ENCODE measurements at regions not wholly inside any gene's neighbourhood (a gene's known extent, or its start where the extent isn't known, plus 50 kb on each side); places are given as distances from the start of the nearest gene placed in this dataset.
"Not testable (repeated sequence)": the region's sequence is repeated elsewhere in the genome, so short reads cannot be mapped to it uniquely, and the experiment has no call there.

DNA sequence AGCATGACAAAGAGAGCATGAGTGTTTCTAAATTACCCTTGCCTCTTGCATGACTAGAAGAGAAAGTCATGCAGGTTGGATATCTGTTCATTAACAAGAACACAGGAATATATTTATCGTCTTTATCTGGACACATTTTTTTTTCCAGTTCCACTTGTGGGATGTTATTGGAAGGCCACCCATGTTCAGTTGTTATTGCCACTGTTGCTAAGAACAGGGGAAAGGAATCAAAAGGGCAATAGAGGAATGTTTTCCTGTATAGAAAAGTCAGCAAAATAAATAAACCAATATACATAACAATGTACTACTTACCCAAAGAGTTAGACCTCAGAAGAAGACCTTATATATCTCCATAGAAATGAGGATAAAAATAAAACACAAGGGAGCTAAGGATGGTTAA lies 270.1 kb downstream of the QDPR start:
- DNase-seq (ENCODE audit: low read depth, low spot score) = no peak

GRCh38 chr4:17238633-17239032 lies 273.3 kb downstream of the QDPR start:
- no peak for DNase-seq (ENCODE audit: low read depth, low spot score)

- DNase-seq (ENCODE audit: low read depth, low spot score) = no peak
These were observed 275.2 kb downstream of the QDPR start for GRCh38 chr4:17236686-17237085.

DNA sequence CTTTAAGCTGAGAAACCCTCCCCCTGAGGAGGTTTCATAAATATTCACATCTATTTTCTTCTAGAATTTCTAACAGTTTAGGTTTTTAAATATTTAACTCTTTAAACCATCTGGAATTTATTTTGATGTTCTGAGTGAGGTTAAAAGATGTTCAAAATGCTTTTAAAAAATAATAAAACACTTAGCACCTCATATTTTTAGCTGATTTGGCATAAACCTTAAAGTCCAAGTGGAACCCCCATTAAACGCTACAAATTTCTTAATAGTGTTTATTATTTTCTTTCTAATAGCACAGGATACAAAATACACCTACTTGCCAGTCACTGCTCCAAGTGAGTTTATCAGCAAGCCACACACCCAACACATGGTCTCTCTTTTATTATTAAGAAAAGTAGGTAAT lies 277.2 kb downstream of the QDPR start:
- no peak for DNase-seq (ENCODE audit: low read depth, low spot score)

DNA sequence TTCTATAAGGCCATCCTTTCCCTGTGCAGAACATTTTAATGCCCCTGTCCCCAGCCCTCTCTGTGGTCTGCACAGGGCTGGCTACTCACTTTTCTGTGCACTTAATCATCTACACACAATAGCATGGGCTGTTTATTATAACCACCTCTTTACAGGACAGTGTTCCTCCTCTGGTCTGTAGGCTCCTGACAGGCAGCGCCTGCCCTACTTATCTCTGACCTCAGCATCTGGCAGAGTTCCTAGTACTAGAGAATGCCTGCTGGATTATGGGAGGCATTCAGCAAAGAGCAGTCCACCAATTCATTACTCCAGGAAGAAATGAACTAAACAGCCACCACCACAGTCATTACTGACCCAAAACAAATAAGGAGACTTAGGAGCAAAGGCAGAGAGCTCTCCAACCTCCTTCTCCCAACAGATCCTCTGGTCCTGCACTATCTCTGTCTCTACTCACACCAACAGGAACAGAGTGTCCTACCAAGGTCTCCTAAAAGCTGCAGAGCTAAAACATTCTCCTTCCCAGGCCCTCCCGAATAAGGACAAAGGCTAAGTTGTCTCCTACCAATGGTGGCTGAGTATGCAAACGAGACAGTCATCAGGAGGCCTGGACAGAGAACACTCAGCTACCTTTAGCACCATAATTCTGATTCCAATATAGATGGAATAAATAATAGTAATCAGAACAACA lies 279.2 kb downstream of the QDPR start:
- DNase-seq (ENCODE audit: low read depth, low spot score) = no peak

DNA sequence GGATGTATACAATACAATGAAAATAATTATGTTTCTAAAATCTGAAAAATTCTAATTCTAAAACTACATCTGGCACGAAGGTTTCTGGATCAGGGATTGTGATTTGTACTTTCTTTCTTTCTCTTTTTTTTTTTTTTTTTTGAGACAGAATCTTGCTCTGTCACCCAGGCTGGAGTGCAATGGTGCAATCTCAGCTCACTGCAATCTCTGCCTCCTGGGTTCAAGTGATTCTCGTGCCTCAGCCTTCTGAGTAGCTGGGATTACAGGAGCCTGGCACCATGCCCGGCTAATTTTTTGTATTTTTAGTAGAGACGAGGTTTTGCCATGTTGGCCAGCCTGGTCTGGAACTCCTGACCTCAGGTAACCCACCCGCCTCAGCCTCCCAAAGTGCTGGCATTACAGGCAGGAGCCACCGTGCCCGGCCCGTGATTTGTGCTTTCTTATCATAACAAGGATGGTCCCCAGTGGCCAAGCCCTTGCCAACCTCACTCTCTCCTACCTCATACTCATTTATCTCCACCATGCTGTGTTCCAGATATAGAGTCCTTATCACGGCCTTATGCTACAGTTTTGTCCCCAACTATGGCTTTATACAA lies 279.9 kb downstream of the QDPR start:
- DNase-seq (ENCODE audit: low read depth, low spot score) = not testable (repeated sequence)

DNA sequence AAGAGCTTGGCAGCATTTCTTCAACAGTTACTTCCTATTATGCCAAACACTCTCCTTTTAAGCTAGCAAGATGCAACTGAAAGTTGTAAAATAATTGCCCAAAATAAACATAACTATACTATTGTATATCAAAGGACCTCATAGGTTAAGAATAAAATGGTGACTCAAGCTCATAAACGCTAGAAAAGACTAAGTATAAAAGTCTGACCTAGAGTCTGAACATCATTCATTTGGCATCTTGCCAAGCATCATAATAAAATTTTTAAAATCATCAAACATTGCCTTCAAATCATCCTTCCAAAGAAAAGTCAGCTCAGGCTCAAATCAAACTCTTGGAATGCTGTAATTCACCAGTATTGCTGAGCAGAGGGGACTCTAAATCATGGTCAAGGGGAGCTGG lies 281.2 kb downstream of the QDPR start:
- no peak for DNase-seq (ENCODE audit: low read depth, low spot score)

- no peak for DNase-seq (ENCODE audit: low read depth, low spot score)
These were observed 291.1 kb downstream of the QDPR start for GRCh38 chr4:17220816-17221215.

DNA sequence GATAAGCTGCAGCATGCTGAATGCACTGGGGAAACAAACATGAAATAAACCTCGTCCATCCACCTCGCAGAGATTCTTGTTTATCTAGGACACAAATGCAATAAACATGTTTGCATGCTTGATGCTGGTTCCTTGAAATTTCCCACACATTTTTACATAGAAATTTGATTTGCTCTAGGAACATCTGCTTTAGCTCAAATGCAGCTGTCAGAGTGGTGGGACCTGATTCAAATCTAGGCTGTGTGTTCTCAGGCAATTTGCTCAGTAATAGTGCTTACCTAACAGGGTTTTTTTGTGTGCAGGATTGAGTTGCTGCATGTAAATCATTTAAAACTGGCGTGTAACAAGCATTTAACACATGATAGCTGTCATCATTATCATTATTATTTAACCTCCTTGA lies 293.1 kb downstream of the QDPR start:
- no peak for DNase-seq (ENCODE audit: low read depth, low spot score)

- DNase-seq (ENCODE audit: low read depth, low spot score) = no peak
These were observed 304.8 kb downstream of the QDPR start for GRCh38 chr4:17206829-17207801.

GRCh38 chr4:17204908-17205307 lies 306.5 kb upstream of the LDB2 start:
- no peak for DNase-seq (ENCODE audit: low read depth, low spot score)

DNA sequence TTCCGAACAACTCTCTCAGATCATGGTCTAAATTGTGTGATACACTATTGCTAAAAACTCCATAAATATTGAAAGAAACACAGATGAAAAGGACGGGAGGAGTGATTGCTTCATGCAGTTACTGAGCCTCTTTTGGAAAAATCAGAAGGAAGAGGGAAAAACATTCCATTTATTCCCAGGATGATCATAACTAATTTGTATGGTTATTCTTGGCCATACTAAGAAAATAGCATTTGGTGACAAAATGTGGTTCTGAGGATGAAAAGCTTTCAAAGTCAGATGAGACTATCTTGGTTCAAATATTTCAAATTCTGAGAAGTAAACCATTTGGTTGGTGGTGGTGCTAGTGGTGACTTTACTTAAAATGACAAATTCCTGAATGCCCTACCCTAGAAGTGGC lies 305.4 kb upstream of the LDB2 start:
- no peak for DNase-seq (ENCODE audit: low read depth, low spot score)

DNA sequence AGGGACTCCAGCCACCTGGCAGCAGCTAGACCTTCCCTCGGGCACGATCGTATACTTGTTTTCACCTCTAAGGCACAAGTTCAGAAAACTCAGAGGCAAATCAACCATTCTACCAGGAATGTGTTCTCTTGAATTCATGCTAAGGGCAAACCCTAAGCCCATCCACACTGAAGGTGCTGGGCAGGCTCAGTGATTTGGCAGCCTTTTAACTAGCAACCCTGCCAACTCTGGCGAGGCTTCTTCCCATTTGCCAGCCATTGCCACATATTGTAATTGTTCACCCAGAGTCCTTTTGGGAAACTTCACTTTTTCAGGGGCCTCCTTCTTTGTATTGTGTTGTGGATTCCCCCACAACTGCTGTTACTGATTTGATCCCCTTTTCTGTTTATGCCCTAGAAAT lies 298.6 kb upstream of the LDB2 start:
- no peak for DNase-seq (ENCODE audit: low read depth, low spot score)

DNA sequence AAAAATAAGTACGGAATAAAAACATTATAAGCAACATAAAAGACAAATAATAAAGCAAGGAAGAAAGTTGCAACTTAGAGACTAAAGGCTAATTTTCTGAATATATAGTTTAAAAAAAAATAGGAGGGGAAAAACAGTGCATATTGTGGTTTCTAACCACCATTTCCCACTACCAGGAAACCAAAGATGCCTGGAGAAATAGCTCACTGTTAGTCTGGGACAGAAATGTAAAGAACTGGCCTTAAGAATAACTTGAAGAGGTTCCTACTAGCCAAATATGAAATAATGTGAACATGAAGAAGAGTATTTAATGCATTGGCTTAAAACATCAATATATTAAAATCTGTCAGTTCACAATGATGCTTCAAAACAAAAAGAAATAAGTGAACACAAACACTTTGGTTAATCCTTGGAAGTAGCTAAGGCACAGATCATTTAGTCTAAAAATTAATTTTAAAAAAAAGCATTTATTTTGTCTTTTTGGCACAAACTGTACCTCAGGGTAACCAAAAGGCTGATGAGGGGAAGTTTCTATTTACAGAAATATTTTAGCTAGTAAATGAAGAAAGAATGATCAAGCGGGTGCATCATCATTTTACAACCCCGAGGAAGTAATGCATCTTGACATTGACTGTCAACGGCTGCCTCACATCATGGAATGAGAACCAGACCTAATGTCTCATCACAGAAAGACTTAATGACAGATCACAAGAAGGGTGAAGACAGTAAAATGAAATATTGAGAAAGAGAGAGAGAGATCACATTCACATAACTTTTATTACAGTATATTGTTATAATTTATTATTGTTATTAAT lies 297.2 kb upstream of the LDB2 start:
- no peak for DNase-seq (ENCODE audit: low read depth, low spot score)

- no peak for DNase-seq (ENCODE audit: low read depth, low spot score)
These were observed 296.1 kb upstream of the LDB2 start for GRCh38 chr4:17194586-17194985.

DNA sequence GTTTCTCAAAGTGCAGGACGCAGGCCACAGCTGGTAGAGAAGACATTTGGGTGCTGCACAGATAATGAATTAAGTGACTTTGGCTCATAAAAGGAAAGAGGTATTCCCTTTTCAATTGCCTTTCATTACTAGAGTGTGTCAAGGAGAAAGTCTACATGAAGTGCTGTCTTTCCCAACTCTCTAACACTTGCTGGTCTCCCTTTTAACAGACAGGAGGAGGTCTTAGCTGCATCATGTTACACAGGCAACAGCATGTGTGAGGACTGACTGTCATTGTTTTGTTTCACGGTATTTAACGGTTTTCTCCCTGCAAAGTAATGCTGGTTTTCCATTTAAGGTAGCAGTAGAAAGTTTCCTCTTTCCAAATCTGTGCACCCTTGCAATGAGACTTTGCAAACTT lies 291.3 kb upstream of the LDB2 start:
- no peak for DNase-seq (ENCODE audit: low read depth, low spot score)

DNA sequence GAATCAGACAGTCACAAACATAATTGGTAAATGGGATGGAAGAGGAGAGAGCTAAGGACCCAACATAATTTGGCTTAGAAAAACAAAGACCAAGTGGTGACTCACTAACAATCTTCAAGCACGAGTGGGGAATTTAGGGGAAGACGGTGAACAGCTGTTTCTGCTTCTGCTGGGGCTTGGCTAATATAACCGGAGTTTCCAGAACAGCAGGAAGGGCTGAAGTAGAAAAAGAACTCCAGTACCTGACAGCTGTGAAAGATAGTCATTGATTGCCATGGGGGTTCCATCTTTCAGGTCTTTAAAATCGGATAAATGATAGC lies 290.9 kb upstream of the LDB2 start:
- no peak for DNase-seq (ENCODE audit: low read depth, low spot score)

DNA sequence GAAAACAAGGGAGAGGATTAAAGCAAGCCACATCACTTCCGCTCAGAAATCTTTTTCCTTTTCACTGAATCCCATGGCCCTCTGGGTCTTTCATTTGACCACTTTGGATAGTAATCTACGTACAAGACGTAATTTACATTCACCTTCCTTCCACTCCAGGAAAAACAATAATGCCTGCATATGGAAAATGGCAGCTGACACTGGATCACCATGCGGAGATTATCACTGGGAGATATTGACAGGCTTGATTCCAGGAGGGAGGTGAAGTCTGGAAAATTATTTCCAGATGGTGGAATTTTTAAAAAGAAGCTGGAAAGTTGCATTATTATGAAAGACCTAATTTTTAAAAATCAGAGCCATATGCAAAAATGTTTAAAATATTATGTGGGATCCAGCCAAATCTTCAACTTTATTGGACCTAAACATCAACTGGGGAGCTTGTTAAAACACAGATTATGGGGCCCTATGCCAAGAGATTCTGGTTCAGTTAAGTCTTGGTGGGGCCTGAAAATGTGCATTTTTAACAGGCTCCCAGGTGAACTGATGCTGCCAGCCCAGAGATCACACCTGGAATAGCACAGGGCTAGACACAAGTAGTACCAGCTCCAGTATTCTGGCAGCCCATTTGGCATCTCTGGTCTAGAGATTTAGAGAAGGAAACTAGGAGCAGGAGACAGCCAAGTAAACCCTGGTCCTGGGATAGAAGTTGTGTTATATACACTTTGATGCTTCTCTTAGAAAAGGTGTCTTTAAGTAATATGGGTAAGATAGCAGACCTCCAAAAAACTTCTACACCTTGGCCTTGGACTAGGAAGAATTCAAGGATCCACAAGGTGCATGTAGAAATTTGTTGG lies 290.3 kb upstream of the LDB2 start:
- DNase-seq (ENCODE audit: low read depth, low spot score) = no peak

GRCh38 chr4:17188125-17188524 lies 289.7 kb upstream of the LDB2 start:
- DNase-seq (ENCODE audit: low read depth, low spot score) = no peak

GRCh38 chr4:17187003-17187402 lies 288.6 kb upstream of the LDB2 start:
- no peak for DNase-seq (ENCODE audit: low read depth, low spot score)

DNA sequence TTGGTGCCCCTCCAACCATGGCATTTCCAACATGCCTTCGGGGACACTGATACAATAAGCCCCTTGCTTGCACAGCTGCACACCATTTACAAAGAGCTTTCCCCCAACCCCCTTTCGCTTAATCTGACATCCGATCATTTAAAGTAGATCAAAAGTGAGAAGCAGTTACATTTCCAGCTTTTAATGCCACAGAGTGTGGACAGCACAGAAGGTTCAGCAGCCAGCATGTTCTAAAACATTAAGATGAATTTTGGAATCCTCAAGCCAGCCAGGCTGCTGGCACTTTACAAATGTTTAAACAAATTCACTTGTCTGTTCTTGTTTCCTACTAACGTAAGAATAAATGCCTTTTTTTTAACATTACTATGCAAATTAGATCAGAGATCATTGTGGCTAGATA lies 284.4 kb upstream of the LDB2 start:
- DNase-seq (ENCODE audit: low read depth, low spot score) = no peak

All from activated naive CD8-positive, alpha-beta T cell treated with anti-CD3 and anti-CD28 coated beads, Interleukin-2, amount 50 U/mL, for 16 hours (primary cell).